ENCODE measurements at regions not wholly inside any gene's neighbourhood (a gene's known extent, or its start where the extent isn't known, plus 50 kb on each side); places are given as distances from the start of the nearest gene placed in this dataset.

- no peak for DNase-seq (ENCODE audit: low read depth in 2 of 2)
Measured at GRCh38 chr6:137734005-137734874, 132.8 kb upstream of the TNFAIP3 start.

- no peak for DNase-seq (ENCODE audit: low read depth in 2 of 2)
Measured at GRCh38 chr6:137734875-137735182, 132.2 kb upstream of the TNFAIP3 start.

- DNase-seq (ENCODE audit: low read depth in 2 of 2) = no peak
Measured at GRCh38 chr6:137736048-137736818, 130.8 kb upstream of the TNFAIP3 start.

GRCh38 chr6:137736911-137737310, 130.1 kb upstream of the TNFAIP3 start:
- no peak for DNase-seq (ENCODE audit: low read depth in 2 of 2)

- no peak for DNase-seq (ENCODE audit: low read depth in 2 of 2)
Measured at GRCh38 chr6:137737836-137738596, 129.0 kb upstream of the TNFAIP3 start.

- no peak for DNase-seq (ENCODE audit: low read depth in 2 of 2)
Measured at GRCh38 chr6:137738931-137739504, 128.0 kb upstream of the TNFAIP3 start.

- no peak for DNase-seq (ENCODE audit: low read depth in 2 of 2)
Measured at GRCh38 chr6:137739544-137739943, 127.5 kb upstream of the TNFAIP3 start.

GRCh38 chr6:137740091-137740755, 126.8 kb upstream of the TNFAIP3 start:
- no peak for DNase-seq (ENCODE audit: low read depth in 2 of 2)

GRCh38 chr6:137740967-137741761, 125.9 kb upstream of the TNFAIP3 start:
- no peak for DNase-seq (ENCODE audit: low read depth in 2 of 2)

- DNase-seq (ENCODE audit: low read depth in 2 of 2) = no peak
Measured at GRCh38 chr6:137743493-137743892, 123.6 kb upstream of the TNFAIP3 start.

GRCh38 chr6:137744877-137745276, 122.2 kb upstream of the TNFAIP3 start:
- no peak for DNase-seq (ENCODE audit: low read depth in 2 of 2)

GRCh38 chr6:137745321-137745720, 121.7 kb upstream of the TNFAIP3 start:
- DNase-seq (ENCODE audit: low read depth in 2 of 2) = no peak

GRCh38 chr6:137746264-137746663, 120.8 kb upstream of the TNFAIP3 start:
- no peak for DNase-seq (ENCODE audit: low read depth in 2 of 2)

- DNase-seq (ENCODE audit: low read depth in 2 of 2) = no peak
Measured at GRCh38 chr6:137749696-137750211, 117.3 kb upstream of the TNFAIP3 start.

- DNase-seq (ENCODE audit: low read depth in 2 of 2) = no peak
Measured at GRCh38 chr6:137750297-137750696, 116.8 kb upstream of the TNFAIP3 start.

- no peak for DNase-seq (ENCODE audit: low read depth in 2 of 2)
Measured at GRCh38 chr6:137751768-137752560, 115.1 kb upstream of the TNFAIP3 start.

- DNase-seq (ENCODE audit: low read depth in 2 of 2) = no peak
Measured at GRCh38 chr6:137754366-137754765, 112.7 kb upstream of the TNFAIP3 start.

- no peak for DNase-seq (ENCODE audit: low read depth in 2 of 2)
Measured at GRCh38 chr6:137754866-137755265, 112.2 kb upstream of the TNFAIP3 start.

- no peak for DNase-seq (ENCODE audit: low read depth in 2 of 2)
Measured at GRCh38 chr6:137755284-137755683, 111.8 kb upstream of the TNFAIP3 start.

GRCh38 chr6:137756788-137757187, 110.3 kb upstream of the TNFAIP3 start:
- no peak for DNase-seq (ENCODE audit: low read depth in 2 of 2)
